HepG2 (cell line): ENCODE measurements at regions not wholly inside any gene's neighbourhood (a gene's known extent, or its start where the extent isn't known, plus 50 kb on each side); places are given as distances from the start of the nearest gene placed in this dataset.

ENCODE experiments used
- ATAC-seq: fragments of 200-7000 bp; cut with Tn5 transposase; 3 replicates; pipeline ENCODE4 v1.9.1; 2020; ENCODE audit warnings: mild to moderate bottlenecking, moderate library complexity
- BruUV-seq: library from RNA; stranded (reverse); fragments of 400-500 nt; replicated peaks from 2 replicates; lab custom pipeline; 2021; lab: Mats Ljungman, UMichigan
- CTCF ChIA-PET: fragments of 300-600 bp; formaldehyde crosslinking; extraction: SDS; loops from one replicate; lab custom pipeline; 2021; ENCODE audit warnings: low total read pairs, inconsistent platforms, low intra/inter-chr PET ratio; lab: Yijun Ruan, JAX
- POLR2A ChIA-PET: fragments of 350-600 bp; sonication (Branson Sonifier 250); formaldehyde crosslinking; loops from one replicate; lab custom pipeline; 2020; ENCODE audit warnings: antibody characterized with exemption, inconsistent platforms; lab: Yijun Ruan, JAX
- DNase-seq: peaks from one replicate; pipeline ENCODE4 v3.0.0-alpha.2; 2015; ENCODE audit warnings: low spot score
- FAIRE-seq: peaks from 3 replicates; lab custom pipeline; 2011; peaks lifted over from hg19 to GRCh38; lab: Jason Lieb, UNC
- H2AFZ ChIP-seq: one replicate; pipeline ENCODE4 v1.6.1; 2011; ENCODE audit warnings: low read length, inconsistent platforms
- H3K27ac ChIP-seq: fragments of 300-600 bp; 3 replicates; pipeline ENCODE4 v1.8.0; 2011; ENCODE audit warnings: mixed run types, mild to moderate bottlenecking, mixed read lengths, low read length, inconsistent platforms; ENCODE audit not compliant: insufficient read depth; ENCODE audit errors: extremely low read length
- H3K27me3 ChIP-seq, 2 experiments: fragments of 200-600 bp in 1 of 2; 2 replicates in 1 of 2; 3 replicates in 1 of 2; pipeline versions ENCODE4 v1.6.0 to v1.8.0; 2011; ENCODE audit warnings: low read length in 2 of 2, mild to moderate bottlenecking in 2 of 2, moderate library complexity in 2 of 2, inconsistent platforms in 1 of 2; ENCODE audit not compliant: insufficient read depth in 2 of 2, control insufficient read depth in 1 of 2
- H3K36me3 ChIP-seq, 2 experiments: fragments of 200-600 bp in 1 of 2; replicated peaks in 1 of 2; 2 replicates in 1 of 2; 3 replicates in 1 of 2; pipeline versions ENCODE4 v1.5.1 to v1.8.0; 2011; ENCODE audit warnings: low read length in 2 of 2, inconsistent platforms in 1 of 2; ENCODE audit not compliant: insufficient read depth in 2 of 2, control insufficient read depth in 1 of 2
- H3K4me1 ChIP-seq: 2 replicates; pipeline ENCODE4 v1.5.1; 2012; ENCODE audit warnings: low read length, inconsistent platforms; ENCODE audit not compliant: insufficient read depth
- H3K4me2 ChIP-seq: 2 replicates; pipeline ENCODE4 v1.6.0; 2011; ENCODE audit warnings: low read depth, low read length, inconsistent platforms
- H3K4me3 ChIP-seq, 3 experiments: fragments of 200-600 bp in 1 of 3; sonication (generic), shearing (Covaris generic) in 1 of 3; replicated peaks in 1 of 3; 2 replicates each; pipeline ENCODE4 v1.5.1; 2011 to 2016; ENCODE audit warnings: low read length in 3 of 3, inconsistent platforms in 2 of 3, low read depth in 2 of 3, mild to moderate bottlenecking in 2 of 3, control low read depth in 1 of 3, mixed read lengths in 1 of 3; ENCODE audit not compliant: insufficient read depth in 1 of 3
- H3K79me2 ChIP-seq: one replicate; pipeline ENCODE4 v1.6.1; 2011; ENCODE audit warnings: low read length, inconsistent platforms; ENCODE audit not compliant: insufficient read depth
- H3K9ac ChIP-seq: 2 replicates; pipeline ENCODE4 v1.6.0; 2011; ENCODE audit warnings: mild to moderate bottlenecking, low read depth, low read length, inconsistent platforms; ENCODE audit not compliant: insufficient read depth
- H3K9me3 ChIP-seq: 2 replicates; pipeline ENCODE4 v1.5.1; 2012; ENCODE audit warnings: mild to moderate bottlenecking, low read length
- H4K20me1 ChIP-seq: 2 replicates; pipeline ENCODE4 v1.6.0; 2011; ENCODE audit warnings: inconsistent platforms, mild to moderate bottlenecking, low read length, moderate library complexity; ENCODE audit not compliant: insufficient read depth
- DBP ChIP-seq: sonication (generic); formaldehyde crosslinking; IDR thresholded peaks from 2 replicates; pipeline ENCODE4 v1.4.0; 2020; ENCODE audit warnings: missing genetic modification reagents; ENCODE audit errors: not compliant biosample characterization
- HHEX ChIP-seq: IDR thresholded peaks from 2 replicates; pipeline ENCODE4 v1.6.1; 2016; ENCODE audit warnings: control low read depth
- JARID2 ChIP-seq: sonication (generic); formaldehyde crosslinking; IDR thresholded peaks from 2 replicates; pipeline ENCODE4 v1.8.1; 2023; ENCODE audit warnings: missing genetic modification reagents, inconsistent platforms; ENCODE audit not compliant: insufficient replicate concordance
- MIER2 ChIP-seq: IDR thresholded peaks from 2 replicates; pipeline ENCODE4 v1.6.1; 2016; ENCODE audit warnings: missing biosample characterization, missing genetic modification reagents
- NKX3-1 ChIP-seq: sonication (generic); formaldehyde crosslinking; IDR thresholded peaks from 2 replicates; pipeline ENCODE4 v1.5.0; 2020; ENCODE audit warnings: missing genetic modification reagents
- TAF1 ChIP-seq: sonication (generic); formaldehyde crosslinking; IDR thresholded peaks from 2 replicates; pipeline ENCODE4 v1.4.0; 2020; ENCODE audit warnings: missing genetic modification reagents
- ZMAT5 ChIP-seq: sonication (generic); formaldehyde crosslinking; IDR thresholded peaks from 2 replicates; pipeline ENCODE4 v1.5.0; 2020; ENCODE audit warnings: mild to moderate bottlenecking, low read depth, missing genetic modification reagents, borderline replicate concordance
- ZNF20 ChIP-seq: sonication (generic); formaldehyde crosslinking; IDR thresholded peaks from 2 replicates; pipeline ENCODE4 v1.4.0; 2020; ENCODE audit warnings: mild to moderate bottlenecking, moderate library complexity, missing genetic modification reagents
- ZNF317 ChIP-seq: sonication (generic); formaldehyde crosslinking; IDR thresholded peaks from 2 replicates; pipeline ENCODE4 v1.5.0; 2020; ENCODE audit warnings: mild to moderate bottlenecking, missing genetic modification reagents
- ZNF468 ChIP-seq: sonication (generic); formaldehyde crosslinking; IDR thresholded peaks from 2 replicates; pipeline ENCODE4 v1.8.0; 2022; ENCODE audit warnings: mild to moderate bottlenecking, moderate library complexity, missing genetic modification reagents
- ZNF557 ChIP-seq: sonication (generic); formaldehyde crosslinking; IDR thresholded peaks from 2 replicates; pipeline ENCODE4 v1.4.0; 2020; ENCODE audit warnings: missing genetic modification reagents
- ZNF569 ChIP-seq: sonication (generic); formaldehyde crosslinking; IDR thresholded peaks from 2 replicates; pipeline ENCODE4 v1.5.0; 2020; ENCODE audit warnings: mild to moderate bottlenecking, missing genetic modification reagents, moderate library complexity, borderline replicate concordance
- ZNF776 ChIP-seq: sonication (generic); formaldehyde crosslinking; IDR thresholded peaks from 2 replicates; pipeline ENCODE4 v1.4.0; 2020; ENCODE audit warnings: mild to moderate bottlenecking, missing genetic modification reagents
- ZNF850 ChIP-seq: sonication (generic); formaldehyde crosslinking; conservative IDR thresholded peaks from 2 replicates; pipeline ENCODE4 v1.9.0; 2021; ENCODE audit warnings: mild to moderate bottlenecking, missing genetic modification reagents
- WGBS: methylation state at CpG from one replicate; pipeline ENCODE4 v1.1.6; 2017; ENCODE audit warnings: low lambda C conversion rate; 5-methylcytosine and 5-hydroxymethylcytosine counted together
- in situ Hi-C: cut with HindIII; loops from 2 replicates; pipeline ENCODE4 v1.10.0; 2017; ENCODE audit warnings: low pct_unique_long_range_greater_than_20kb; ENCODE audit not compliant: extremely low pct_ligation_motif_present
- intact Hi-C: fragments of 100-400 bp; cut with micrococcal nuclease; formaldehyde crosslinking; loops from one replicate; pipeline ENCODE4 v1.10.0; 2022; ENCODE audit not compliant: unreplicated experiment

- TF ChIP-seq ZNF569 (CRISPR knock-in tag): no peak
- no peak for TF ChIP-seq ZNF20 (CRISPR knock-in tag)
- TF ChIP-seq ZNF557 (CRISPR knock-in tag): no peak
Observed at GRCh38 chr9:78533500-78533899, 236.6 kb downstream of the PSAT1 start (continued).

- H3K27ac ChIP-seq: no peak overlapping the region
- BruUV-seq: no TSS peak
- H3K4me2 ChIP-seq: no peak overlapping the region
- DNase-seq (no peak), FAIRE-seq (no peak), ATAC-seq (no peak)
- H4K20me1 ChIP-seq: no peaks in the 10 kb centered on the region
- WGBS: 15% methylated on average over 3 of the region's 3 CpGs
- H3K4me1 ChIP-seq: no peaks in the 10 kb centered on the region
- TF ChIP-seq HHEX (CRISPR knock-in tag) (no peak), ZNF850 (CRISPR knock-in tag) (no peak), ZNF468 (CRISPR knock-in tag) (no peak), ZMAT5 (no peak), TAF1 (CRISPR knock-in tag) (no peak), JARID2 (CRISPR knock-in tag) (no peak), ZNF776 (CRISPR knock-in tag) (no peak), NKX3-1 (CRISPR knock-in tag) (no peak), ZNF317 (CRISPR knock-in tag) (no peak), DBP (CRISPR knock-in tag) (no peak), MIER2 (CRISPR knock-in tag) (no peak)
- no peaks in the 10 kb centered on the region for H3K79me2 ChIP-seq
- no peak overlapping the region for H3K9ac ChIP-seq
- intact Hi-C loops (no loop called here), in situ Hi-C loops (no loop called here)
- H3K36me3 ChIP-seq: no peaks in the 10 kb centered on the region
- ChIA-PET POLR2A (no interaction called here), CTCF (no interaction called here)
- H2AFZ ChIP-seq: no peak overlapping the region
- no peaks in the 10 kb centered on the region for H3K9me3 ChIP-seq
- H3K4me3 ChIP-seq: no peak overlapping the region
- H3K27me3 ChIP-seq: 0 out of 5 replicates have a peak, but pooled peaks cover 0 to 5% of the 10 kb centered on the region in 2 experiments
Observed at GRCh38 chr9:78539188-78539587, 242.3 kb downstream of the PSAT1 start.
